Stimulated activated naive CD8-positive, alpha-beta T cell treated with anti-CD3 and anti-CD28 coated beads, Interleukin-15, Interleukin-2, amounts not matched to agents 100 ng/mL and 50 ng/mL, for 24 hours (primary cell): ENCODE measurements at regions not wholly inside any gene's neighbourhood (a gene's known extent, or its start where the extent isn't known, plus 50 kb on each side); places are given as distances from the start of the nearest gene placed in this dataset.

Source experiments
- H3K27ac Mint-ChIP-seq: one replicate; pipeline ENCODE4 v1.8.0; 2021; ENCODE audit warnings: mild to moderate bottlenecking, mixed read lengths
- H3K27me3 Mint-ChIP-seq: one replicate; pipeline ENCODE4 v1.8.0; 2021; ENCODE audit warnings: mixed read lengths
- H3K36me3 Mint-ChIP-seq: one replicate; pipeline ENCODE4 v1.8.0; 2021; ENCODE audit warnings: low read depth, mixed read lengths
- H3K4me1 Mint-ChIP-seq: one replicate; pipeline ENCODE4 v1.8.0; 2021; ENCODE audit warnings: low read depth, mixed read lengths
- H3K4me3 Mint-ChIP-seq: one replicate; pipeline ENCODE4 v1.8.0; 2021; ENCODE audit warnings: mild to moderate bottlenecking, mixed read lengths
- H3K9me3 Mint-ChIP-seq: one replicate; pipeline ENCODE4 v1.8.0; 2021; ENCODE audit warnings: mixed read lengths

DNA sequence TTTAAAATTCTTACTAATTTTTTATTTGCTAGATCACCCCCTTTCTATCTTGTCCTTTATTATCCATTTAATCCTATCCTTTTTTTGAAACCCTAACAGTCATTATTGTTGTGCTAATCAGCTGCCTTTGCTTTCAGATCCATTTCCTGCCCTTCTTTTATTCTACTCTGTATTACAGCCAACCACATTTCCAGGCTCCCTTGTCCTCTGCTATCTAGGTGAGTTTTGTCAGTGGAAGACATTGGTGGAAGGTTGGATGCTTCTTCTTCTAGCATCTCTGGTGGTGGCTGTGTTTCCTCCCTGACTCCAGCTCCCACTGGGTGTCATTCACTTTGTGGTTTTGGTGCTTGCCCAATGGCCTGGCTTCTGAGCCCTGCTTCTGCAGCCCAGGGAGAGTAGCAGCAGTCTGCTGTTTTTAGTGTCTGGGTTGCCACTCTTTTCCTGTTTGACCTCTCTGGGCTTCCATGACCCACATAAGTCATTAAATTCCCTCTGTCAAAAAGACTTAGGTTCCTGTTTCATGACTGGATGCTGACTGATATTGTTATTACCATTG is 225.2 kb upstream of the PGRMC2 start:
- Mint-ChIP-seq H3K27ac (peak overlapping the region; percentile 14), H3K4me1 (peaks cover 16% of the 10 kb centered on the region), H3K36me3 (no peaks in the 10 kb centered on the region), H3K4me3 (no peak overlapping the region), H3K27me3 (no peaks in the 10 kb centered on the region), H3K9me3 (peaks cover 4% of the 10 kb centered on the region)

DNA sequence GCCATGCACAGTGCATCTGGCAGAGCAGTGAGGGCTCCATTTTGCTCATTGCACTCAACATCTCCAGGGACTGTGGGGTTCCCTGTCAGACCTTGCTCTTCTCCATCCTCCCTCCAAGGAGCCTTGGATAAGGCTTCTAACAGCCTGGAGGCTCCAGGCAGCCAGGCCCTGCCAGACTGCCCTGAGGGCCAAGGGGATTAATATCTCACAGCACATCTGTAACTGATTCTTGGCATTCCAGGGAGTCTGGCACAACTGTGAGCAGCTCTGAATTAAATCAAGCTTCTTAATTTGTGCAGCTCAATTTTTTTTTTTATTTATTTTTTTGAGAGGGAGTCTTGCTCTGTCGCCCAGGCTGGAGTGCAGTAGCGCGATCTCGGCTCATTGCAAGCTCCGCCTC is 224.5 kb upstream of the PGRMC2 start:
- H3K4me1 Mint-ChIP-seq, result peaks cover 9% of the 10 kb centered on the region
- H3K27ac Mint-ChIP-seq, result no peak overlapping the region
- no peak overlapping the region for H3K4me3 Mint-ChIP-seq

DNA sequence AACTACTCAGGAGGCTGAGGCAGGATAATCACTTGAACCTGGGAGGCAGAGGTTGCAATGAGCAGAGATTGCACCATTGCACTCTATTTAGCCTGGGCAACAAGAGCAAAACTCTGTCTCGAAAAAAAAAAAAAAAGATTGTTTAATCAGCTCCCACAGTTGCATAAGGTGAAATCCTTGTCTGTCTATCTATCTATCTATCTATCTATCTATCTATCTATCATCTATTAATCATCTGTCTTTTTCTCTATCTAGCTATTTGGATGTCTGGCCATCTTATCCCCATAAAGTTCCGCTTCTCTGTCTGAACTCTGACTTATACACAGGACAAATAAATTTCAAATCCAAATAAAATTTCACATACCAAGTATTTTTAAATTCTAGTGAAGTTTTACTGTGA is 223.2 kb upstream of the PGRMC2 start:
- H3K4me1 Mint-ChIP-seq, result peaks cover 7% of the 10 kb centered on the region
- H3K36me3 Mint-ChIP-seq, result no peaks in the 10 kb centered on the region
- H3K27ac Mint-ChIP-seq, result no peak overlapping the region
- no peak overlapping the region for H3K4me3 Mint-ChIP-seq
- H3K9me3 Mint-ChIP-seq, result peaks cover 4% of the 10 kb centered on the region
- H3K27me3 Mint-ChIP-seq, result no peaks in the 10 kb centered on the region

More for the DNA sequence above, 224.5 kb upstream of the PGRMC2 start:
- H3K36me3 Mint-ChIP-seq, result no peaks in the 10 kb centered on the region
- no peaks in the 10 kb centered on the region for H3K27me3 Mint-ChIP-seq
- peaks cover 4% of the 10 kb centered on the region for H3K9me3 Mint-ChIP-seq

DNA sequence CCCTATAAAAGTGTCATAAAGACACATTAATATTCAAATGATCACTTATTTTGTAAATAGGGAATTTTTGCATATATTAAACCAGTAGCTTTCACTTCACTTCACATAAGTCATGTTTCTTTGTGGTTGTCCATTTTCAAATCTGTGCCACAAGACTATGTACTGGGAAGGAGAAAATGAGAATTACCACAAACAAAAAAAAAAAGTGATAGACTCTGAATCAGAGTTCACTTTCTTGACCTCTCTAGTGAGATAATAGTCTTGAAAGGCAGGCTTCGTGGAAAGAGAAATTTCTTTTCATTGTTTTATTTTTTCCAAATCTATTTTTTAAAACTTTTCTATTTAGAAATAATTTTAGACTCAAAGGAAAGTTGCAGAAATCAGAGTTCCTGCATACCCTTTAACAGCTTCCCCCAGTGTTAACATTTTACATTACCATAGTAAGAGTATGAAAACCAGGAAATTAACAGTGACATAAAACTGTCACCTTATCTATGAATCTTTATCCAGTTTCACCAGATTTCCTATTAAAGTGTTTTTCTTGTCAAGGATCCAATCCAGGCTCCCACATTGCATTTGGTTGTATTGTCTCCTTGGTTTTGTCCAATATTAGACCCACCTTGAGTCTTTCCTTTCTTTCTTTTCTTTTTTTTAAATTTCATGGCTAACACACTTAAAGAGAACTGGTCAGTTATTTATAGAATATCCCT is 215.4 kb upstream of the PGRMC2 start:
- Mint-ChIP-seq H3K27ac (no peak overlapping the region), H3K27me3 (no peaks in the 10 kb centered on the region), H3K36me3 (no peaks in the 10 kb centered on the region), H3K9me3 (peaks cover under 1% of the 10 kb centered on the region), H3K4me3 (no peak overlapping the region), H3K4me1 (no peaks in the 10 kb centered on the region)

DNA sequence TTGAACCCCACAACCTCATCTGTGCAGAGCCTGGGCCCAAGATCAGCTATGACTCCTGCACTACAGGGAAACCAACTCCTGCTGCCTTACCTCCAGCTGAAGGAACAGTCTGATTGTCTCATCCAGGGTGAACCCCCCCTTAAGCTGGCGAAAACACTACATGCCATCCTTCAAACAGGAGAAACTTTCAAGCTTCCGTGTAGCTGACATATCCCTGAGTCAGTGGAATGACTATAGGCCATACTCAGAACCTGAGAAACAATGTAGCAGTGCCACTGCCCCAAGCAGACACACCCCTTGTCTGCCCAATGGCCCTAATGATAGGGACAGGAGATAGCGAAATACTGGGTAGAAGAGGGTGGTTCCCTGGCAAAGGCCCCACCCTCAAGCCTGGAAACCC is 213.6 kb upstream of the PGRMC2 start:
- H3K27me3 Mint-ChIP-seq, result no peaks in the 10 kb centered on the region
- H3K27ac Mint-ChIP-seq, result no peak overlapping the region
- H3K36me3 Mint-ChIP-seq, result no peaks in the 10 kb centered on the region
- H3K4me1 Mint-ChIP-seq, result no peaks in the 10 kb centered on the region
- H3K4me3 Mint-ChIP-seq, result no peak overlapping the region
- H3K9me3 Mint-ChIP-seq, result peaks cover 9% of the 10 kb centered on the region

DNA sequence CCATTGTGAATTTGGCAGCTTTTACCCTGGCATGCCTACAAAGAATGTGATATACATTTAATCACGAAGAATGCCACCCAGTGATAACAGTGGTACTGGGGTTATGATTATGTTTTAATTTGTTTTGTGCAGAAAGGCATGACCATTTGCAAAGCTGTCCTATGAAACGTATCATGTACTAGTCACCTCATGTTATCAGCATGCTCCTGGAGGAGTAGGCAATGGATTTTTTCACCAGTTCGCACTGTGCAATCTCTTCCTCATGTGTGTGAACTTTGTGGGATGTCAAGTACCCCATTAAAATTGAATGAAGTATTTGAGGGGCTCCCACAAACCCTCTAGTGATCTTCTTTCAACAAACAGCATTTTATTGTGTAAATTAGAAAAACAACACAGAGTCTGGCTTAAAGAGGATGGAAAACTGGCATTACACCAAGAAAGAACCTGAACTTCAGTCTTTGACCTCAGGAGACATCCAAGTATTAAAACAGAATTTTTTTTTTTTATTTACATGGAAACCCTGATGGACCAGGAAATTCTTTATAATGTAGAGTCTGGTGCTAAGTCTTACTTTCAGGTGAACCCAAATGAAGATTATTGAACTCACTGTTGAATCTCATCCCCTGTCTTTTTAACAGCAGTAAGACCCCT is 200.6 kb upstream of the PGRMC2 start:
- Mint-ChIP-seq H3K9me3 (peaks cover 8% of the 10 kb centered on the region), H3K27ac (no peak overlapping the region), H3K27me3 (no peaks in the 10 kb centered on the region), H3K4me1 (no peaks in the 10 kb centered on the region), H3K4me3 (no peak overlapping the region), H3K36me3 (no peaks in the 10 kb centered on the region)

DNA sequence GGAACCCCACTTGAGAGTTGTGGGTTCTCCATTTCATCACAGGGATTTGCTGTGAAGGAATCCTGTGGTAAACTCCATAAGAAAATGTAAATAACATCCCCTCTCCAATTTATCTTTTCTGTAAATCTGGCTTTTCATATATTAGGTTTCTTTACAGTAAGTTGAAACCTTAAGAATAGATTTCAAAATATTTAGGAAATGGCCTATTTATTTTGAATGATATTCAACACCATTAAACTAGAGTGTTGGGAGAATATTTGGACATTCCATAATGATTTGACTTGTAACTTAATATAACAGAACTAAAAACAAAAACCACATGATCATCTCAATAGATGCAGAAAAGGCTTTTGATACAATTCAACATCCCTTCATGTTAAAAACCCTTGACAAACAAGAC is 197.3 kb upstream of the PGRMC2 start:
- Mint-ChIP-seq H3K27ac (no peak overlapping the region), H3K36me3 (no peaks in the 10 kb centered on the region), H3K9me3 (peaks cover 4% of the 10 kb centered on the region), H3K27me3 (no peaks in the 10 kb centered on the region), H3K4me1 (no peaks in the 10 kb centered on the region), H3K4me3 (no peak overlapping the region)

DNA sequence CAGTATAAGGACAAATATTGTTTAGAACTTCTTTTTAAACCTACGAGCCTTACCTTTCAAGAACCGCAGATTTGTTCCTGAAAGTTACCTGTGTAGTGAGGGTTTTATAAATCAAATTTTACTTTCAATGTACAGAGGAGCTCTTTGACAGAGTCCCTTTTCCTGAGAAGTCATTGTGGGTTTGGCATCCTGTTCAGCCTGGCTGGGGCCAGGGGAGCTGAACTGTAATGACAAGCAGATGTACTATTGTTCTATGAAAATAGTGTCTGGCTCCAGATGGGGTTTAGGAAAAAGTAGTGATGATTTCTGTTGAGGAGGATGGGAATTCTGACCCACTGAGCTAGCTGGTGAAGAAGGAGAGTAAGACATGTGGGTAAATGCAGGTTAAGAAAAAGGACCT is 196.2 kb upstream of the PGRMC2 start:
- peaks cover 4% of the 10 kb centered on the region for H3K9me3 Mint-ChIP-seq
- no peak overlapping the region for H3K4me3 Mint-ChIP-seq
- H3K36me3 Mint-ChIP-seq, result no peaks in the 10 kb centered on the region
- no peaks in the 10 kb centered on the region for H3K27me3 Mint-ChIP-seq
- no peaks in the 10 kb centered on the region for H3K4me1 Mint-ChIP-seq
- H3K27ac Mint-ChIP-seq, result no peak overlapping the region

DNA sequence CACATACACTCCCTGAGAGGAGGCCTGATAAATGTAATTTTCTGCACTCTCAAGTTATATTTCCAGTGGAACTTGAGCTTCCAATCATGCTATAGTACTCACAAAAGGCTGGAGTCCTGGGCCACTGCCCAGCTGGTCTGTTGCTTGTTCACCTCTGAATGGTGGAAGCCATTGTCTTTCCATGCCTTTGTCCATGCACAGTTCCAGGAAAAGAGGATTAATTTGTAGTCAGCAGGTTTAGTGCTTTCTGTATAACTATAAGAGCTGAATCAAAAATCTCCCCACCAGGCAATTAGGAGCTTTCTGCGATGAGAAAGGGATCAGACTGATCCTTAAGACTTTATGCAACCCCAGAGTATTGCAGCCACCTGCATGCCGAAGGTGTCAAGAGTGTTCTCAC is 195.4 kb upstream of the PGRMC2 start:
- Mint-ChIP-seq H3K4me1 (no peaks in the 10 kb centered on the region), H3K36me3 (no peaks in the 10 kb centered on the region), H3K27ac (no peak overlapping the region), H3K9me3 (peaks cover 4% of the 10 kb centered on the region), H3K4me3 (no peak overlapping the region), H3K27me3 (no peaks in the 10 kb centered on the region)

DNA sequence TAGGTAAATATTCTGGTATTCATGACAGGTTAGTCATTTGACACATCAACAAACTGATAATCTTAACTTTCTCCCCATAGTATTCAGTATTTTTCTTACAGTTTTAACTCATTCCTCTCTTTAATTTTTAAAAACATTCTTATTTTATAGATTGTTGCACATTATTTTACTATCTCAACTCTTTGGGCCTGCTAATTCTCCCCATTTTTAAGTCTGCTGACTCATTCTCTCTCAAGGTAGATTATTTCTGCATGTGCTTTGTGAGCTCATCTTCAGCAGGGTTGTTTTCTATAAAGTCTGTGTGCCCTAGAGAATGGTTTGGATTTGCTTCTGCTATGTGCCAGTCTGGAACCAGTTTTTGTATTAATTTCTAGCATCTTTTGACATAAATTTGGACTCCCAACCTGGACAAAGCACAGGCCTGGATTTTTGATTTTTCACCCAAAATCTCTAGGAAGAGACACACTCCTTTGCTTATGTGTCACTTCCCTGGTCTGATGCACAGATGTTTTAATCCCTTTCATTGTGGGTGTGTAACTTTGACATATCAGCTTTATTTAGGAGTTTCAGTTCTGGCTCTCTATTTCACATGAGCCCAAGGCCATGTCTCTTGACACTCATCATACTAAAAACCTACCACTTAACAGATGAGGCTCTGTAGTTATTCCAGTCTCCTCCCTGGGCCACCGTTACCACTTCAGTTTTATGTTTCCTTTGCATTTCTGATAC is 194.3 kb upstream of the PGRMC2 start:
- peaks cover 4% of the 10 kb centered on the region for H3K9me3 Mint-ChIP-seq
- no peaks in the 10 kb centered on the region for H3K36me3 Mint-ChIP-seq
- no peak overlapping the region for H3K4me3 Mint-ChIP-seq
- H3K4me1 Mint-ChIP-seq, result no peaks in the 10 kb centered on the region
- H3K27ac Mint-ChIP-seq, result no peak overlapping the region
- H3K27me3 Mint-ChIP-seq, result no peaks in the 10 kb centered on the region

DNA sequence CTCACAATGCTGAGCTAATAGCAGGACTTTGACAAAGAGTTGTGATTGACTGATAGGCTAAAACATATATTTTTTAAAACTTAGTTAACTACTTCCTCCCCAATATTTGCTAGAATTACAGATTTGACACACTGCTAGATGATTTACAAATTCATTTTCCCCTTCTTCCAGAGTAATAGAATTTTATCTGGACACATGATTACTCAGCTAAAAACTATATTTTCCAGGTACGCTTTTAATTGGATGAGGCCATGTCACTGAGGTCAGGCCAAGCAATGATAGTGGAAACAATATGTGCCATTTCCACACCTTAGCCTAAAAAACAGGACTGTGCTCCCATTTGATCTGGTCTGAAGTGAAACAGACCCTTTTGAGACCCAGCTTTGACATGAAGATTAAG is 193.3 kb upstream of the PGRMC2 start:
- Mint-ChIP-seq H3K4me1 (no peaks in the 10 kb centered on the region), H3K36me3 (no peaks in the 10 kb centered on the region), H3K27ac (no peak overlapping the region), H3K9me3 (peaks cover 4% of the 10 kb centered on the region), H3K4me3 (no peak overlapping the region), H3K27me3 (no peaks in the 10 kb centered on the region)

DNA sequence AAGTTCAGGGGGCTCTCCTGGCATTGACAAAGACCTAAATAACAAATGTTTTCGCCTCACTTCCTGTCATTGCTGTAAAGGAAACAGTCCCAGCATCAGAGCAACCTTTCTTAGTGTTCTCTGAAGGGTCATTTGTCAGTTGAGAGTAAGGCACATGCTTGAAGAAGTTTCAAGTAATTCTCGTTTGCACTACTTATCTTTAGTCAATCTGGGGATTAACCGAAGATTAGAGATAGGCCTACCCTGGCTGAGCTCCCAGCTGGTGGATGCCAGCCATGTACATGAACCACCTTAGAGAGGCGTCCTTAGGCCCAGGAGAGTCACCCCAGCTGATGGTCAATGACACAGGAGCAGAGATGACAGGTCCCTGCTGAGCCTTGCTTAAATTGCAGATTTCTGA is 189.9 kb upstream of the PGRMC2 start:
- Mint-ChIP-seq H3K36me3 (no peaks in the 10 kb centered on the region), H3K27me3 (no peaks in the 10 kb centered on the region), H3K27ac (no peak overlapping the region)

DNA sequence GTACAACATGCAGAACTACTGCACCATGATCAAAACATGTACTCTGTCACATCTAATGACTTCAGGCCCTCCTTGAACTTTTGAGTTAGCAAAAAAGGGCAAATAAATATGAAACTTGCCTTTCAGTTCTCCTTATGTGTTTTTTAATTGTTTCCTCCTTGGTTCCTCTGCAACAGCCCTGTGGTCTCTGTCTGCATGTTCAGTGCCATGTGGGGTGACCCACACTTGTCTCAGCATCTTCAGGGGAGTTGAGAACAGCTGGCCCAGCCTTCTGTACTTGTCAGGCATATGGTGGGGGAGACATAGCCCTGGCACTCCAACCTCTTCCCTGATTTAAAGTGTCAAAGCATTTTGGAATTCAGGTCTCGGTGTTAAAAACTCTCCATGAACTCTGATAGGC is 188.0 kb upstream of the PGRMC2 start:
- no peak overlapping the region for H3K27ac Mint-ChIP-seq
- H3K27me3 Mint-ChIP-seq, result no peaks in the 10 kb centered on the region
- no peak overlapping the region for H3K4me3 Mint-ChIP-seq
- no peaks in the 10 kb centered on the region for H3K9me3 Mint-ChIP-seq
- no peaks in the 10 kb centered on the region for H3K4me1 Mint-ChIP-seq
- H3K36me3 Mint-ChIP-seq, result no peaks in the 10 kb centered on the region

More for the DNA sequence above, 189.9 kb upstream of the PGRMC2 start:
- no peak overlapping the region for H3K4me3 Mint-ChIP-seq
- H3K9me3 Mint-ChIP-seq, result no peaks in the 10 kb centered on the region
- no peaks in the 10 kb centered on the region for H3K4me1 Mint-ChIP-seq

DNA sequence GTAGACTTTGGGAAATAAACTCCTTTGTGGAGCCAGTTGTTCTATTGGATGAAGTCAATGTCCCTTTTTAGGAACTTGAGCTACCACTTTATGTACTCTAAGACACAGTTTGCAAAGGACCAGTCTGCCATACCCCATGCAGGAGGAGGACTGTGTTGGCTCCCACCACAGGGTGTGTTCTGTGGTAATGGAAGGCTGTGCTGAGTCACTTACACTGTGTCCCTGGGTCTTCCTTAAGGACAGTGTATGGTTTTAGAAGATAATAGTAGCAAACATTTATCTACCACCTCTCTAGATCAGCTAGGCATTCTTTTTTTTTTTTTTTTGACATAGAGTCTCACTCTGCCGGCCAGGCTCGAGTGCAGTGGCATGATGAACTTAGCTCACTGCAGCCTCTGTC is 184.0 kb upstream of the PGRMC2 start:
- H3K9me3 Mint-ChIP-seq, result no peaks in the 10 kb centered on the region
- H3K36me3 Mint-ChIP-seq, result no peaks in the 10 kb centered on the region
- H3K27me3 Mint-ChIP-seq, result no peaks in the 10 kb centered on the region
- H3K4me1 Mint-ChIP-seq, result no peaks in the 10 kb centered on the region
- no peak overlapping the region for H3K27ac Mint-ChIP-seq
- H3K4me3 Mint-ChIP-seq, result no peak overlapping the region

DNA sequence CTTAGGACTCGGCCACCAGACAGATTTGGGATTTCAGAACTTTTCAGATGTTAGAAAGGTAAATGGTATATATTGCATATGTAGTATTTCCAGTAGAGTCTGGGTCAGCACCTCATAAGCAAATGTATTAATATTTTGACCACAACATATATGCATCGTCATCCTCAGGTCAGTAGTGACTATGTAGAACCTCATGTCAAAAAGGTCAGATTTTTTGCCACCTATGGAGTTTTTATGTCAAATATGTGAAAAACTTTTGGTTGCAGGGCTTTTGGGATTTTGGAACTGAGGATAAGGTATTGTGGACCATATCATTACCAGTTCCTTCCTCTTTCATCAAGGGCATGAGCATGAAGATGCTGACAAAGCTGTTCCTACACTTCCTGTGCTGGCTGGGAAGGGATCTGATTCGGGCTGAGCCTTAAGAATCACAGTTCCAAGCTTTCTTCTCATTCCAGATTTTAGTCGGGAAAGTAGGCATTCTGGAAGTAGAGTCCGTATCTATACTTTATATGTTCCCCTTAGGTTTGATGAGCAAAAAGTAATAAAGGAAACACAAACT is 183.0 kb upstream of the PGRMC2 start:
- H3K4me3 Mint-ChIP-seq, result no peak overlapping the region
- H3K36me3 Mint-ChIP-seq, result no peaks in the 10 kb centered on the region
- no peaks in the 10 kb centered on the region for H3K9me3 Mint-ChIP-seq
- no peaks in the 10 kb centered on the region for H3K27me3 Mint-ChIP-seq
- H3K4me1 Mint-ChIP-seq, result no peaks in the 10 kb centered on the region
- no peak overlapping the region for H3K27ac Mint-ChIP-seq
